ENCODE measurements at regions not wholly inside any gene's neighbourhood (a gene's known extent, or its start where the extent isn't known, plus 50 kb on each side); places are given as distances from the start of the nearest gene placed in this dataset.

GRCh38 chr3:168995129-168995528 lies 668.4 kb downstream of the MECOM start:
- TF ChIP-seq EZH2 (IDR thresholded peaks at IDR 0.05; ENCODE audit: insufficient read depth, poor library complexity, severe bottlenecking): no peak
- TF ChIP-seq EZH2phosphoT487 (IDR thresholded peaks at IDR 0.05; ENCODE audit: insufficient read depth, low read depth): no peak

All from GM23248 (cell line).